HG02970 (cell line): ENCODE measurements at regions not wholly inside any gene's neighbourhood (a gene's known extent, or its start where the extent isn't known, plus 50 kb on each side); places are given as distances from the start of the nearest gene placed in this dataset.
"Not testable (repeated sequence)": the region's sequence is repeated elsewhere in the genome, so short reads cannot be mapped to it uniquely, and the experiment has no call there.

Source experiments
- ATAC-seq: cut with Tn5 transposase; IDR thresholded peaks from one replicate; pipeline ENCODE4 v1.9.1; 2021; ENCODE audit warnings: mild to moderate bottlenecking, moderate library complexity, moderate number of reproducible peaks; ENCODE audit not compliant: unreplicated experiment, low FRiP score

DNA sequence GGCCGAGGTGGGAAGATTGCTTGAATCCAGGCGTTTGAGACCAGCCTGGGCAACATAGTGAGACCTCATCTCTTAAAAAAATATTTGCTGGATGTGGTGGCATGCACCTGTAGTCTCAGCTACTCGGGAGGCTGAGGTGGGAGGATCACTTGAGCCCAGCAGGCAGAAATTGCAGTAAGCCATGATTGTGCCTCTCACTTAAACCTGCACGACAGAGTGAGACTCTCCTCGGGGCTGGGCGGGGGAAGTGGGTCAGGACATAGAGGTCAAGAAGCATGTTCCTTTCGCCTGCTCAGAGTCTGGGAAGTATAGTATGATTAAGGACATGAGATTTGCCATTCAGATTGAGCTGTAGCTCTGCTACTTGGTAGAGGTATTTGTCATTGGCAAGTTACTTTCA is 52.3 kb downstream of the SEPTIN7 start:
- ATAC-seq, result not testable (repeated sequence)

- ATAC-seq, result no peak
Measured at GRCh38 chr7:35854311-35854710, 53.5 kb downstream of the SEPTIN7 start.

GRCh38 chr7:35856175-35856574 is 55.3 kb downstream of the SEPTIN7 start:
- no peak for ATAC-seq

- ATAC-seq, result no peak
Measured at GRCh38 chr7:35860664-35861063, 59.8 kb downstream of the SEPTIN7 start.

DNA sequence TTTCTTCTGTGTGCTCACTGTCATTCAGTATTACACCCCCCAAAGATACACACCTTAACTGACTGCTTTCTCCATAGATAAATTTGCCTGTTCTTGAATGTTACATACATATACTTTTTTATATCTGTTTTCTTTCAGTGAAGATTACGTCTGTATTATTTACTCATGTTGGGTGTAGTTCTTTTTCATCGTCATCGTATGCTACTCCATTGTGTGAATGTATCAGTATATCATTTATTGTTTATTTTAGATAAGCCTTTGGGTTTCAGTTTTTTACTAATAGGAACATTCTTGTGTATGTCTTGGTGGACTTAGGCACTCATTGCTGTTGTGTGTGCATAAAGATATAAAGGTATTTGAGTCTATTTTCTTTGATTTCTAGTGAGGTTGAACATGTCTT is 64.4 kb downstream of the SEPTIN7 start:
- no peak for ATAC-seq

DNA sequence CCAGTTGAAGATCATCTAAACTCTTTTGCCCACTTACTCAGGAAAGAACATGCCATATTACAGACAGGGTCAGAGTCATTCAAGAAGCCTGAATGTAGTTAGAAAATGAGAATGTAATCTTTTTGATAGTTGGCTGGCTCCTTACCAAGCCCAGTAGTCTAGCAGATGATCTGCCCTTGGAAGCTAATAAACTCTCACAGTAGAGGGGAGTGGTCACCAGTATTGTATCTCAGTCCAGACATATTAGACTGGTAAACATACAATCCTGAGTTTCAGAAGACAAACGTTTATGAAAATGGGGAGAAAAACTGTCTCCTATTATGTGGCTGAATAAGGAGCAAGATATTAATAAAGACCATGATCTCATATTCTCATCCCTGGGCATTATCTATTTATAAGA is 65.3 kb downstream of the SEPTIN7 start:
- no peak for ATAC-seq

GRCh38 chr7:35869117-35869516 is 68.3 kb downstream of the SEPTIN7 start:
- ATAC-seq, result not testable (repeated sequence)

DNA sequence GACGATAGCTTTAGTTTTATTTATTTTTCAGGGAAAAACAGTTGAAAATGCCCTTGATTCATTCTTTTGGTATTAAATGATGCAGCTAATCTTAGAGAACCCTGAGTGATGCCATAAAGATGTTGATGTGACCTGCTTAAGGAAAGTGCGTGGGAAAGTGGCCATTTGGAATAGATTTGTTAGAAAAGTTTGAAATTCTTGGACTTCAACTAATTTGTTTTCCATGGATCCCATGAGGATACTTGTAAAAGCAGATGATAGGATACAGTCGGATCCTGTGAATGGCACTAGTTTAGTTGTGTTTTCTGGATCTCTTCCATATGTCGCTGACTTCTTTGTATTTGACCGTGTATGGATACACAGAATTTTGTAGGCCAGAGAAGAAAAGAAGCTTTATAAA is 69.0 kb downstream of the SEPTIN7 start:
- ATAC-seq, result no peak

DNA sequence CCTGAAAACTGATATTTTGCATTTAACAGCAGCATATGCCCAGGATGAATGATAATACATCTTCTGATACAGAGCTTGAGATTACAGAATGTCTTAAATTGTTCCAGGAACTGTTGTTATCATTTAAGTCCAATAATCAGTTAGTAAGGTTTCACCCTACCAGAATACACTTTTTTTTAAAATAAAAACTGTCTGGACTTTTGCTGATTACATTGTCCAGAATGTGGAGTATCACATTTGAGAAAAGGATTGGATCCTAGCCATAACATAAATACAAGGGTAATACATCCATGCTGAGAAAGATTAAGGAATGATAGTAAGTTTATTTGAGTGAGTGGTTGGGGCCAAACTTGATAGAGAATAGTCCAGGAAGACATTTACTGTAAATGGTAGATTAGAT is 71.0 kb downstream of the SEPTIN7 start:
- no peak for ATAC-seq

DNA sequence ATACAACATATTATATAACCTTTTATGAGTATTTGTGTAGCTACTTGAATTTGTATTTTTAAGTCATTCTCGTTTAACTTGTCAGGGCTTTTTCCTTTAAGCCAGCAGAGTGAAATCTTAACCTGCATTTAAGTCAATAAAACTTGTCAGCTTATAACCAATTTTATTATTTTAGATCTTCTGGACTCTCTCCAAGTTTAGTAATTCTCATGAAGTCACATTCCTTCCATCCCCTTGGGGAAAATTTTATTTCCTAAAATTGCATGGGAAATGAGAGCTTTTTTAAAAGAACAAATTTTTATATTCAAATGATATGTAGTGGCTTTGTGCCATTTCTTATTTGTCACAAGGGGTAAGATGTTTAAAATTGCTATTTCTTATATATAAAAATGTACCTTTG is 74.0 kb downstream of the SEPTIN7 start:
- ATAC-seq, result no peak

DNA sequence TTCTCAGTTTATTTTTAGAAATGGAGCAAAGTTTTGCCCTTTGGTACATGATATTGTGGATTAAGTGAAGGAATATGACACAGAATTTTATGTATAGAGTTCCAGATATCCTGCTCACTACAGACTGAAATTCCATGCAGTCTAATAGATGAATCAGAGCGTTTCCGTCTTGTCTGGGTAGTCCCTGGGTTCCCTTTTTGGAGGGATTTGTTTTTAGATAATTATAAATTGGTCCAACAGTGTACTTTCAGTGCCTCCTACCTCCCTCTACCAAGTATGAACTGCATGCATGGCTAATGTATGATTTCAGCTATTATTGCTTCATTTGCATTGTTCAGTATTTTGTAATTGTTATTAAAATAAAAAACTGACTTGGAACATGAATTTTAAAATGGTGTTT is 74.4 kb downstream of the SEPTIN7 start:
- ATAC-seq, result no peak

GRCh38 chr7:35878351-35878750 is 77.5 kb downstream of the SEPTIN7 start:
- no peak for ATAC-seq

DNA sequence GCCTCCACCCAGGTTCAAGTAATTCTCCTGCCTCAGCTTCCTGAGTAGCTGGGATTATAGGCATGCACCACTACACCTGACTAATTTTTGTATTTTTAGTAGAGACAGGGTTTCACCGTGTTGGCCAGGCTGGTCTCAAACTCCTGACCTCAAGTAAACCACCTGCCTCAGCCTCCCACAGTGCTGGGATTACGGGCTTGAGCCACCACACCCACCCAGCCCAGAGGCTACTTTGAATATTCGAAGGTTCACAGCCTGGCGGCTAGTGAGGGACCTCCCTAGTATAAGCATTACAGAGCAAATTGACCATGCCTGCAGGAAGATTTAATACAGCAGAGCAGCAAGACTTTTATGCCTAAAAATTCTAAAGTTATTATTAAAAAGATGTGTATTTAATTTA is 86.6 kb downstream of the SEPTIN7 start:
- ATAC-seq, result not testable (repeated sequence)

DNA sequence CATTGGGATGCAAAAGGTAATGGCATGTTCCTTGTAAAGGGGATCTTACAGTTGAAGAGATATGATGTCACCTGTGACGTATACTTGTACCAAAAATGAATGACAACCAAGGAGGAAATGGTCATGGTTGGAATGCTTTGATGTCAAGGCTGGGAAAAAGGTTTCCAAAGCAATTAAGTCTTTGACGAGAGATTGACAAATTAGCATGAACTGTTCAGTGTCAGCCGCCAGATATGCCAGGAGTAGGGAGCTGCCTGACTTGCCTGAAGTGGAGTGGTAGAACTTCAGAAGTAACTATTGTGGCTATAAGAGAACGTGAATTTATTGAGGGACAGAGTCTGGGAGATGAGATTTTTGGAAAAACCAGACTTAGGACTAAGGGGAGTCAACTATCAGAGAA is 88.1 kb downstream of the SEPTIN7 start:
- no peak for ATAC-seq

DNA sequence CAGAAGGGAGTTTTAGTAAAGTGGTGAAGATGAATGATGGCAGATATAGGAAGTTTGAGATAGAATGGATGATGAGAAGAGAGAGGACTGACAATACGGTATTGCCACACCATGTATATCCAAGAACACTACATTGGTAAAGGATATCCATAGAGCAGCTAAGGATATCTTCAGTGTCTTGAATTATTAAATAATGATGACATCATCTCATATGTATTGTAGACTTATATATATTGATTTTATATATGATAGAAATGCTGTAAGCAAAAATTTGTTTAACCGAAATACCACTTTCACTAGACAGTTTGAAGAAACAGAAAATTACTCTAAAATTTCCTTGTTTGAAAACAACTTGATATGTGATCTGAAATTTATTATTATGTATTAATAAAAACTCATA is 89.0 kb downstream of the SEPTIN7 start:
- ATAC-seq, result no peak

- no peak for ATAC-seq
Measured at GRCh38 chr7:35891004-35891830, 90.4 kb downstream of the SEPTIN7 start.

- no peak for ATAC-seq
Measured at GRCh38 chr7:35893649-35894048, 92.8 kb downstream of the SEPTIN7 start.

- no peak for ATAC-seq
Measured at GRCh38 chr7:35894721-35895120, 93.9 kb downstream of the SEPTIN7 start.

DNA sequence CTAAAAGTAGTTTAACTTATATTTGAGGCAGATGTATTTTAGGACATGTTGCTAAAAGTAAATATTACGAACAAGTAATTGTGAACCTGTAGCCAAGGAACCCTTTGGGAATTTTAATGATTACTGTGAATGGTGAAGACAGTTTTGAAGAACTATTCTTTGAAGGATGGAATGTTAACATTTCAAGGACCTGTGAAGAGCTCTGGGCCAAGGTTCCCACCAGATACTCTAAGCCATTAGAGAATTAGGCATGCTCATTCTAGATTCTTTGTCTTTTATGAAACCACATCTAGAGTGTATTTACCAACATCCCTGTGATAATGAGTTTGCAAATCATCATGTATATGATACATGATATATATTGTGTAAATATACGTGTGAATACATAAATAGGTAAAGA is 99.8 kb downstream of the SEPTIN7 start:
- no peak for ATAC-seq

- no peak for ATAC-seq
Measured at GRCh38 chr7:35905555-35905954, 104.7 kb downstream of the SEPTIN7 start.

DNA sequence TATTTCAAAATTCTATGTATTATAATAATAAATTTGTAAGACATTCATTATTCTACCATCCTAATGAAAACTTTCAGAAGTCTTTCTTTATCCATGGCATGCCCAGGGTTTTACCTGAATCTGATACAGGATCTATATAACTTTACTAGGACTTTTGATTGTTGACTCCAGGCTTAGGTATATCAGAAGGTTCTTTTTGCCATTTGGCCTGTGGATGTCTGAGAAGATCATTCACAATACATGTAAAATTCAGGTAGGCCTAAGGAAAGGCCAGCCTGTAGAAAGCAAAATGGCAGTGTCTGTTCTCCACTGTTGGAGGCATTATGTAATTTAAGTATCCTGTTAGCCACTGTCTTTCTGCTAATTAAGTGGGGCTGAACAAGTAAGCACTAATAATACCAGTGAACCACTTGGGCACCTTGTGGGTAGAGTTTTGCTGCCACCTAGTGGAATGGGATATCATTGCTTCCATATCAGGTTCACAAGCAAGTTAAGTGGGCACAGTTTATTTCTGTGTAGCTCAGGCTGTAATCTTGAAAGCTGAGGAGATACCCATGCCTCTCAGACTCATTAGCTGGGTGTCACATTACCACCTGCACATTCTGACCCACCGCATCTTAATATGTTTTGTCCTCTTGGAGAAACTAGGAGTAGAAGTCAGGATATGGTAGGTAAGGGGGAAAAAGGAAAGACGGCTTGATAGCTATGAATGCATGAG is 105.5 kb downstream of the SEPTIN7 start:
- peak; percentile 58 for ATAC-seq
